WERI-Rb-1 (cell line): ENCODE measurements at regions not wholly inside any gene's neighbourhood (a gene's known extent, or its start where the extent isn't known, plus 50 kb on each side); places are given as distances from the start of the nearest gene placed in this dataset.

ENCODE experiments used
- DNase-seq: peaks from one replicate; pipeline ENCODE4 v3.0.0-alpha.2; 2020
- H3K27ac ChIP-seq: fragments of 250-450 bp; sonication (Bioruptor Pico); 2 replicates; pipeline ENCODE4 v1.5.1; 2020; ENCODE audit warnings: mild to moderate bottlenecking, moderate library complexity
- H3K27me3 ChIP-seq: fragments of 250-450 bp; sonication (Bioruptor Pico); 2 replicates; pipeline ENCODE4 v1.5.1; 2021; ENCODE audit warnings: mild to moderate bottlenecking, low read depth, moderate library complexity; ENCODE audit not compliant: insufficient read depth, severe bottlenecking
- H3K36me3 ChIP-seq: fragments of 250-450 bp; sonication (Bioruptor Pico); 2 replicates; pipeline ENCODE4 v1.5.1; 2020; ENCODE audit warnings: mild to moderate bottlenecking, moderate library complexity
- H3K4me3 ChIP-seq: 2 replicates; pipeline ENCODE4 v1.5.1; 2011; ENCODE audit warnings: low read depth, mild to moderate bottlenecking, control low read depth, low read length
- H3K9me3 ChIP-seq: fragments of 250-450 bp; sonication (Bioruptor Pico); 2 replicates; pipeline ENCODE4 v1.5.1; 2021; ENCODE audit warnings: mild to moderate bottlenecking, moderate library complexity; ENCODE audit not compliant: severe bottlenecking
- CTCF ChIP-seq: IDR thresholded peaks from 2 replicates; pipeline ENCODE4 v1.5.1; 2011; ENCODE audit warnings: low read depth, mild to moderate bottlenecking, control low read depth, inconsistent platforms, low read length

- no peaks in the 10 kb centered on the region for H3K36me3 ChIP-seq
- H3K27ac ChIP-seq, result no peak overlapping the region
- H3K4me3 ChIP-seq, result no peak overlapping the region
- no peak for DNase-seq
- TF ChIP-seq CTCF, result no peak
- H3K27me3 ChIP-seq, result no peaks in the 10 kb centered on the region
- H3K9me3 ChIP-seq, result no peaks in the 10 kb centered on the region
These were observed 1209.7 kb upstream of the MAP3K7 start for GRCh38 chr6:91796603-91797002.

- H3K27ac ChIP-seq, result no peak overlapping the region
- H3K4me3 ChIP-seq, result no peak overlapping the region
- TF ChIP-seq CTCF, result no peak
These were observed 1201.6 kb upstream of the MAP3K7 start for GRCh38 chr6:91788501-91788900.

GRCh38 chr6:91786474-91787184 is 1199.8 kb upstream of the MAP3K7 start:
- peaks cover 3% of the 10 kb centered on the region for H3K9me3 ChIP-seq
- H3K27me3 ChIP-seq, result no peaks in the 10 kb centered on the region
- no peaks in the 10 kb centered on the region for H3K36me3 ChIP-seq
- H3K27ac ChIP-seq, result no peak overlapping the region
- no peak for DNase-seq
- no peak for TF ChIP-seq CTCF
- no peak overlapping the region for H3K4me3 ChIP-seq

More at GRCh38 chr6:91788501-91788900, 1201.6 kb upstream of the MAP3K7 start:
- H3K36me3 ChIP-seq, result no peaks in the 10 kb centered on the region
- DNase-seq, result no peak
- H3K9me3 ChIP-seq, result peaks cover 3% of the 10 kb centered on the region
- H3K27me3 ChIP-seq, result no peaks in the 10 kb centered on the region

- DNase-seq, result no peak
- H3K27ac ChIP-seq, result no peak overlapping the region
- H3K9me3 ChIP-seq, result peaks cover 3% of the 10 kb centered on the region
- TF ChIP-seq CTCF, result no peak
- no peak overlapping the region for H3K4me3 ChIP-seq
- H3K36me3 ChIP-seq, result no peaks in the 10 kb centered on the region
- H3K27me3 ChIP-seq, result no peaks in the 10 kb centered on the region
These were observed 1195.9 kb upstream of the MAP3K7 start for GRCh38 chr6:91782802-91783201.

GRCh38 chr6:91781946-91782345 is 1195.1 kb upstream of the MAP3K7 start:
- 0 out of 2 replicates have a peak, but pooled peaks have one; percentile 18 for TF ChIP-seq CTCF
- Histone ChIP-seq H3K9me3 (peaks cover 3% of the 10 kb centered on the region), H3K36me3 (no peaks in the 10 kb centered on the region), H3K27ac (no peak overlapping the region), H3K4me3 (no peak overlapping the region), H3K27me3 (no peaks in the 10 kb centered on the region)
- DNase-seq, result peak; percentile 57

- no peak for DNase-seq
- Histone ChIP-seq H3K4me3 (no peak overlapping the region), H3K27me3 (no peaks in the 10 kb centered on the region), H3K36me3 (no peaks in the 10 kb centered on the region), H3K27ac (no peak overlapping the region), H3K9me3 (peaks cover 3% of the 10 kb centered on the region)
- TF ChIP-seq CTCF, result no peak
These were observed 1193.4 kb upstream of the MAP3K7 start for GRCh38 chr6:91780270-91780669.
